ENCODE measurements at regions not wholly inside any gene's neighbourhood (a gene's known extent, or its start where the extent isn't known, plus 50 kb on each side); places are given as distances from the start of the nearest gene placed in this dataset.

DNA sequence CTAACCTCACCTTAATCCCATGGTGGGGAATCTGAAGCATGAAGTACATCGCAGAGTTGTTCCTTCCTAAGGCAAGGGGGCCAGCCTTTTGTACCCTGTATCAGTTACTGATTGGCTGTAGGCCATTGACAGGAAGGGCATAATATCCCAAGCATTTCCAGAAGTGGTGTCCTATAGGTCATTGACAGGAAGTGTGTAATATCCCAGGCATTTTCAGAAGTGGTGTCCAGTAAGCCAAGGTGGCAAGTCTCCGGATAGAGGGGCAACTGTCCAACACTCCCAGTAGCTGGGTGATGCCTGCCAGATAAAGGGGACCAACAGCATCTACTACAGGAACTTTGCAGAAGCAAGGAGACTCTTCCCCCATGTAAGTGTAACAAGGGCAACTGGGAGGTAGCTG lies 52.1 kb upstream of the MYRIP start:
- no peaks in the 10 kb centered on the region for H3K79me2 ChIP-seq (ENCODE audit: insufficient read depth, low read length)
- intact Hi-C loops (cut with micrococcal nuclease): no loop called here
- H3K4me2 ChIP-seq (ENCODE audit: low read length): no peak overlapping the region
- no peaks in the 10 kb centered on the region; the same call in 1 of the 2 replicates for H4K20me1 ChIP-seq (ENCODE audit: insufficient read depth)
- ATAC-seq (no peak), DNase-seq (ENCODE audit: low read depth, low spot score) (no peak)
- H3K9me2 ChIP-seq (ENCODE audit: insufficient read depth): no peaks in the 10 kb centered on the region
- POLR2A ChIA-PET: no interaction called here
- no peaks in the 10 kb centered on the region for H3K4me1 ChIP-seq (ENCODE audit: control insufficient read depth in 1 of 2, insufficient read depth in 2 of 2, low read length in 2 of 2)
- no peaks in the 10 kb centered on the region for H3K27me3 ChIP-seq (ENCODE audit: insufficient read depth, low read length)
- no peak overlapping the region for H2AFZ ChIP-seq (ENCODE audit: low read depth, low read length, poor library complexity, severe bottlenecking)
- H3K9ac ChIP-seq (ENCODE audit: low read length): no peak overlapping the region
- no peak overlapping the region for H3K27ac ChIP-seq (ENCODE audit: low read depth, low read length)
- no peaks in the 10 kb centered on the region for H3K36me3 ChIP-seq (ENCODE audit: control insufficient read depth in 1 of 2, insufficient read depth in 2 of 2, low read length in 2 of 2)
- BruUV-seq (replicated peaks): no TSS peak
- CTCF ChIA-PET: no interaction called here
- RAD21 ChIA-PET (ENCODE audit: low non-redundant PET in 1 of 2, low total read pairs in 2 of 2, uncharacterized antibody in 2 of 2, unreplicated experiment in 2 of 2): no interaction called here
- TF ChIP-seq, protein P1, sequence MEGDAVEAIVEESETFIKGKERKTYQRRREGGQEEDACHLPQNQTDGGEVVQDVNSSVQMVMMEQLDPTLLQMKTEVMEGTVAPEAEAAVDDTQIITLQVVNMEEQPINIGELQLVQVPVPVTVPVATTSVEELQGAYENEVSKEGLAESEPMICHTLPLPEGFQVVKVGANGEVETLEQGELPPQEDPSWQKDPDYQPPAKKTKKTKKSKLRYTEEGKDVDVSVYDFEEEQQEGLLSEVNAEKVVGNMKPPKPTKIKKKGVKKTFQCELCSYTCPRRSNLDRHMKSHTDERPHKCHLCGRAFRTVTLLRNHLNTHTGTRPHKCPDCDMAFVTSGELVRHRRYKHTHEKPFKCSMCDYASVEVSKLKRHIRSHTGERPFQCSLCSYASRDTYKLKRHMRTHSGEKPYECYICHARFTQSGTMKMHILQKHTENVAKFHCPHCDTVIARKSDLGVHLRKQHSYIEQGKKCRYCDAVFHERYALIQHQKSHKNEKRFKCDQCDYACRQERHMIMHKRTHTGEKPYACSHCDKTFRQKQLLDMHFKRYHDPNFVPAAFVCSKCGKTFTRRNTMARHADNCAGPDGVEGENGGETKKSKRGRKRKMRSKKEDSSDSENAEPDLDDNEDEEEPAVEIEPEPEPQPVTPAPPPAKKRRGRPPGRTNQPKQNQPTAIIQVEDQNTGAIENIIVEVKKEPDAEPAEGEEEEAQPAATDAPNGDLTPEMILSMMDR (IDR thresholded peaks at IDR 0.05 in 2 of 3, conservative IDR thresholded peaks at IDR 0.05 in 1 of 3; ENCODE audit: borderline replicate concordance in 1 of 3, insufficient read depth in 1 of 3, low read depth in 2 of 3, low read length in 2 of 3): no peak
- TF ChIP-seq ZNF274 (IDR thresholded peaks at IDR 0.05; ENCODE audit: low read depth, low read length) (no peak), CBX3 (IDR thresholded peaks at IDR 0.05; ENCODE audit: low read depth) (no peak), EZH2 (IDR thresholded peaks at IDR 0.05) (no peak), YY1 (IDR thresholded peaks at IDR 0.05; ENCODE audit: extremely low read depth, insufficient replicate concordance, low read depth, low read length) (no peak), POLR2A (IDR thresholded peaks at IDR 0.05; ENCODE audit: borderline replicate concordance, extremely low read depth, insufficient read depth, insufficient read length) (no peak), SIN3A (IDR thresholded peaks at IDR 0.05; ENCODE audit: low read depth) (no peak), CEBPB (IDR thresholded peaks at IDR 0.05; ENCODE audit: low read depth) (no peak), EGR1 (IDR thresholded peaks at IDR 0.05; ENCODE audit: low read depth) (no peak), SRF (IDR thresholded peaks at IDR 0.05; ENCODE audit: low read depth) (no peak), ELF1 (IDR thresholded peaks at IDR 0.05; ENCODE audit: borderline replicate concordance, low read depth) (no peak), FOSL1 (IDR thresholded peaks at IDR 0.05; ENCODE audit: low read depth) (no peak), EZH2phosphoT487 (IDR thresholded peaks at IDR 0.05; ENCODE audit: borderline replicate concordance) (no peak), RAD21 (IDR thresholded peaks at IDR 0.05; ENCODE audit: low read depth) (no peak)
- TF ChIP-seq, protein P2, sequence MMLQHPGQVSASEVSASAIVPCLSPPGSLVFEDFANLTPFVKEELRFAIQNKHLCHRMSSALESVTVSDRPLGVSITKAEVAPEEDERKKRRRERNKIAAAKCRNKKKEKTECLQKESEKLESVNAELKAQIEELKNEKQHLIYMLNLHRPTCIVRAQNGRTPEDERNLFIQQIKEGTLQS (IDR thresholded peaks at IDR 0.05): no peak
- TF ChIP-seq, protein P3, sequence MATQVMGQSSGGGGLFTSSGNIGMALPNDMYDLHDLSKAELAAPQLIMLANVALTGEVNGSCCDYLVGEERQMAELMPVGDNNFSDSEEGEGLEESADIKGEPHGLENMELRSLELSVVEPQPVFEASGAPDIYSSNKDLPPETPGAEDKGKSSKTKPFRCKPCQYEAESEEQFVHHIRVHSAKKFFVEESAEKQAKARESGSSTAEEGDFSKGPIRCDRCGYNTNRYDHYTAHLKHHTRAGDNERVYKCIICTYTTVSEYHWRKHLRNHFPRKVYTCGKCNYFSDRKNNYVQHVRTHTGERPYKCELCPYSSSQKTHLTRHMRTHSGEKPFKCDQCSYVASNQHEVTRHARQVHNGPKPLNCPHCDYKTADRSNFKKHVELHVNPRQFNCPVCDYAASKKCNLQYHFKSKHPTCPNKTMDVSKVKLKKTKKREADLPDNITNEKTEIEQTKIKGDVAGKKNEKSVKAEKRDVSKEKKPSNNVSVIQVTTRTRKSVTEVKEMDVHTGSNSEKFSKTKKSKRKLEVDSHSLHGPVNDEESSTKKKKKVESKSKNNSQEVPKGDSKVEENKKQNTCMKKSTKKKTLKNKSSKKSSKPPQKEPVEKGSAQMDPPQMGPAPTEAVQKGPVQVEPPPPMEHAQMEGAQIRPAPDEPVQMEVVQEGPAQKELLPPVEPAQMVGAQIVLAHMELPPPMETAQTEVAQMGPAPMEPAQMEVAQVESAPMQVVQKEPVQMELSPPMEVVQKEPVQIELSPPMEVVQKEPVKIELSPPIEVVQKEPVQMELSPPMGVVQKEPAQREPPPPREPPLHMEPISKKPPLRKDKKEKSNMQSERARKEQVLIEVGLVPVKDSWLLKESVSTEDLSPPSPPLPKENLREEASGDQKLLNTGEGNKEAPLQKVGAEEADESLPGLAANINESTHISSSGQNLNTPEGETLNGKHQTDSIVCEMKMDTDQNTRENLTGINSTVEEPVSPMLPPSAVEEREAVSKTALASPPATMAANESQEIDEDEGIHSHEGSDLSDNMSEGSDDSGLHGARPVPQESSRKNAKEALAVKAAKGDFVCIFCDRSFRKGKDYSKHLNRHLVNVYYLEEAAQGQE (IDR thresholded peaks at IDR 0.05; ENCODE audit: low read depth): no peak
- TF ChIP-seq, protein P4, sequence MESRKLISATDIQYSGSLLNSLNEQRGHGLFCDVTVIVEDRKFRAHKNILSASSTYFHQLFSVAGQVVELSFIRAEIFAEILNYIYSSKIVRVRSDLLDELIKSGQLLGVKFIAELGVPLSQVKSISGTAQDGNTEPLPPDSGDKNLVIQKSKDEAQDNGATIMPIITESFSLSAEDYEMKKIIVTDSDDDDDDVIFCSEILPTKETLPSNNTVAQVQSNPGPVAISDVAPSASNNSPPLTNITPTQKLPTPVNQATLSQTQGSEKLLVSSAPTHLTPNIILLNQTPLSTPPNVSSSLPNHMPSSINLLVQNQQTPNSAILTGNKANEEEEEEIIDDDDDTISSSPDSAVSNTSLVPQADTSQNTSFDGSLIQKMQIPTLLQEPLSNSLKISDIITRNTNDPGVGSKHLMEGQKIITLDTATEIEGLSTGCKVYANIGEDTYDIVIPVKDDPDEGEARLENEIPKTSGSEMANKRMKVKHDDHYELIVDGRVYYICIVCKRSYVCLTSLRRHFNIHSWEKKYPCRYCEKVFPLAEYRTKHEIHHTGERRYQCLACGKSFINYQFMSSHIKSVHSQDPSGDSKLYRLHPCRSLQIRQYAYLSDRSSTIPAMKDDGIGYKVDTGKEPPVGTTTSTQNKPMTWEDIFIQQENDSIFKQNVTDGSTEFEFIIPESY (IDR thresholded peaks at IDR 0.05; ENCODE audit: extremely low read depth, insufficient replicate concordance, low read length): no peak
- TF ChIP-seq, protein P5, sequence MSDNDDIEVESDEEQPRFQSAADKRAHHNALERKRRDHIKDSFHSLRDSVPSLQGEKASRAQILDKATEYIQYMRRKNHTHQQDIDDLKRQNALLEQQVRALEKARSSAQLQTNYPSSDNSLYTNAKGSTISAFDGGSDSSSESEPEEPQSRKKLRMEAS (IDR thresholded peaks at IDR 0.05): no peak
- no peak overlapping the region for H3K4me3 ChIP-seq (replicated peaks in 1 of 2; ENCODE audit: low read depth in 1 of 2, low read length in 2 of 2)
- H3K9me3 ChIP-seq (ENCODE audit: control insufficient read depth in 1 of 2, insufficient read depth in 1 of 2, low read depth in 1 of 2, low read length in 2 of 2): no peaks in the 10 kb centered on the region

All from HCT116 (cell line).